ENCODE measurements at regions not wholly inside any gene's neighbourhood (a gene's known extent, or its start where the extent isn't known, plus 50 kb on each side); places are given as distances from the start of the nearest gene placed in this dataset.

DNA sequence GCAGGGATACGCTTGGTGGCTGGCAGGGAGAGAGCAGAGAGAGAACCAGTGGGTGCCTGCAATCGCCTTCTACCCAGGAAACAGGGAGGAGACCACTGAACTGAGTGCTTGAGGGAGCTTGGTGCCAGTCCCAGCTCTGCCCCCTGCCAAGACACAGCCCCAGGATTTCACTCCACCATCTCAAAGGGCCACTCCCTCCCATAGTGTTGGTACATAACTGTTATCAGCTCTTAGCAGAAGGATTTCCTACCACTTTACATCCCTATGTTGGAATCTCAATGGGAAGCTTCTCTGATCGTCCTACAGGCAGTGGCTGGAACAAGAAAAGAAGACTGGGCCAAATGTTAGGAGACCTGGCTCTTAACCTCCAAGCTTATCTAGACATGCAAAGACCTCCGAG, 157.4 kb upstream of the FOXN3 start:
- no TSS peak for BruUV-seq (replicated peaks)
- H3K79me2 ChIP-seq (ENCODE audit: control insufficient read depth, insufficient read depth, low read length), result no peaks in the 10 kb centered on the region
- no peak overlapping the region for H3K4me2 ChIP-seq (ENCODE audit: control insufficient read depth, insufficient read depth)
- intact Hi-C loops (cut with micrococcal nuclease; ENCODE audit: unreplicated experiment) (no loop called here), in situ Hi-C loops (cut with MboI) (no loop called here)
- no peaks in the 10 kb centered on the region for H3K4me1 ChIP-seq (ENCODE audit: control insufficient read depth, insufficient read depth, low read length)
- FAIRE-seq (no peak), ATAC-seq (no peak), DNase-seq (ENCODE audit: low read depth, low spot score) (no peak)
- ChIA-PET CTCF (no interaction called here), POLR2A (no interaction called here), RAD21 (ENCODE audit: unreplicated experiment) (no interaction called here), SMC1A (ENCODE audit: uncharacterized antibody, unreplicated experiment) (interaction anchor here (0.7 kb wide), 1 partner anchor 8 kb away, joined by 3 read pairs; no protein-coding TSS in a partner anchor)
- H3K4me3 ChIP-seq, result no peak overlapping the region
- no peaks in the 10 kb centered on the region for H4K20me1 ChIP-seq (ENCODE audit: control insufficient read depth, insufficient read depth)
- H2AFZ ChIP-seq (ENCODE audit: control insufficient read depth, low read depth, low read length), result no peak overlapping the region
- no peaks in the 10 kb centered on the region for H3K36me3 ChIP-seq (ENCODE audit: control insufficient read depth in 2 of 2, insufficient read depth in 2 of 2, low read length in 1 of 2)
- H3K27me3 ChIP-seq (replicated peaks in 1 of 2; ENCODE audit: control insufficient read depth in 2 of 2, insufficient read depth in 2 of 2, low read length in 1 of 2), result no peaks in the 10 kb centered on the region
- 68% methylated on average over 4 of the region's 4 CpGs for WGBS (ENCODE audit: insufficient coverage, insufficient replicate concordance, low lambda C conversion rate, missing lambda C conversion rate)
- no peak overlapping the region for H3K27ac ChIP-seq (ENCODE audit: control insufficient read depth, insufficient read depth)
- no peak overlapping the region for H3K9ac ChIP-seq (ENCODE audit: control insufficient read depth, insufficient read depth, low read length)
- no peaks in the 10 kb centered on the region for H3K9me3 ChIP-seq (replicated peaks; ENCODE audit: control insufficient read depth, insufficient read depth, low read length)
- TF ChIP-seq SMAD1 (IDR thresholded peaks at IDR 0.05; ENCODE audit: low read depth, partially characterized antibody) (no peak), BHLHE40 (IDR thresholded peaks at IDR 0.05; ENCODE audit: borderline replicate concordance in 1 of 2, low read depth in 2 of 2, low read length in 1 of 2) (no peak), E4F1 (IDR thresholded peaks at IDR 0.05; ENCODE audit: borderline replicate concordance, partially characterized antibody) (no peak), RBBP5 (conservative IDR thresholded peaks at IDR 0.05) (no peak), NBN (IDR thresholded peaks at IDR 0.05) (no peak)

GRCh38 chr14:89573399-89573657, 156.3 kb upstream of the FOXN3 start:
- 78% methylated on average over 3 of the region's 3 CpGs for WGBS (ENCODE audit: insufficient coverage, insufficient replicate concordance, low lambda C conversion rate, missing lambda C conversion rate)
- DNase-seq (ENCODE audit: low read depth, low spot score) (no peak), ATAC-seq (no peak), FAIRE-seq (no peak)
- ChIA-PET RAD21 (ENCODE audit: unreplicated experiment) (no interaction called here), POLR2A (no interaction called here), CTCF (no interaction called here), SMC1A (ENCODE audit: uncharacterized antibody, unreplicated experiment) (interaction anchor here (1.0 kb wide), 1 partner anchor 12 kb away, joined by 3 read pairs; no protein-coding TSS in a partner anchor)
- no peak overlapping the region for H3K4me2 ChIP-seq (ENCODE audit: control insufficient read depth, insufficient read depth)
- in situ Hi-C loops (cut with MboI), result no loop called here
- H4K20me1 ChIP-seq (ENCODE audit: control insufficient read depth, insufficient read depth), result no peaks in the 10 kb centered on the region
- BruUV-seq (replicated peaks), result no TSS peak
- H3K9ac ChIP-seq (ENCODE audit: control insufficient read depth, insufficient read depth, low read length), result no peak overlapping the region
- no peaks in the 10 kb centered on the region for H3K9me3 ChIP-seq (replicated peaks; ENCODE audit: control insufficient read depth, insufficient read depth, low read length)
- intact Hi-C loops (cut with micrococcal nuclease; ENCODE audit: unreplicated experiment), result no loop called here
- H3K4me3 ChIP-seq, result no peak overlapping the region
- H3K4me1 ChIP-seq (ENCODE audit: control insufficient read depth, insufficient read depth, low read length), result no peaks in the 10 kb centered on the region
- H3K36me3 ChIP-seq (ENCODE audit: control insufficient read depth in 2 of 2, insufficient read depth in 2 of 2, low read length in 1 of 2), result no peaks in the 10 kb centered on the region
- no peak overlapping the region for H3K27ac ChIP-seq (ENCODE audit: control insufficient read depth, insufficient read depth)
- no peaks in the 10 kb centered on the region for H3K27me3 ChIP-seq (replicated peaks in 1 of 2; ENCODE audit: control insufficient read depth in 2 of 2, insufficient read depth in 2 of 2, low read length in 1 of 2)
- no peaks in the 10 kb centered on the region for H3K79me2 ChIP-seq (ENCODE audit: control insufficient read depth, insufficient read depth, low read length)
- no peak overlapping the region for H2AFZ ChIP-seq (ENCODE audit: control insufficient read depth, low read depth, low read length)
- TF ChIP-seq RAD21 (IDR thresholded peaks at IDR 0.05; ENCODE audit: insufficient read depth, low read depth, low read length) (no peak), SIN3A (IDR thresholded peaks at IDR 0.05; ENCODE audit: low read depth, low read length) (no peak), SRF (IDR thresholded peaks at IDR 0.05; ENCODE audit: low read depth in 2 of 2, low read length in 2 of 2) (no peak), IKZF1 (conservative IDR thresholded peaks at IDR 0.05) (no peak), BHLHE40 (IDR thresholded peaks at IDR 0.05; ENCODE audit: borderline replicate concordance in 1 of 2, low read depth in 2 of 2, low read length in 1 of 2) (no peak), MTA3 (IDR thresholded peaks at IDR 0.05; ENCODE audit: borderline replicate concordance, low read length) (no peak), CHD2 (IDR thresholded peaks at IDR 0.05; ENCODE audit: borderline replicate concordance, low read depth, low read length) (no peak), IRF3 (IDR thresholded peaks at IDR 0.05) (no peak), EED (IDR thresholded peaks at IDR 0.05; ENCODE audit: low read depth) (no peak)

All from GM12878 (cell line).